ENCODE measurements at regions not wholly inside any gene's neighbourhood (a gene's known extent, or its start where the extent isn't known, plus 50 kb on each side); places are given as distances from the start of the nearest gene placed in this dataset.
A peak's percentile ranks its signal among the peaks of the same experiment; 100 is the strongest.
"Not testable (repeated sequence)": the region's sequence is repeated elsewhere in the genome, so short reads cannot be mapped to it uniquely, and the experiment has no call there.

DNA sequence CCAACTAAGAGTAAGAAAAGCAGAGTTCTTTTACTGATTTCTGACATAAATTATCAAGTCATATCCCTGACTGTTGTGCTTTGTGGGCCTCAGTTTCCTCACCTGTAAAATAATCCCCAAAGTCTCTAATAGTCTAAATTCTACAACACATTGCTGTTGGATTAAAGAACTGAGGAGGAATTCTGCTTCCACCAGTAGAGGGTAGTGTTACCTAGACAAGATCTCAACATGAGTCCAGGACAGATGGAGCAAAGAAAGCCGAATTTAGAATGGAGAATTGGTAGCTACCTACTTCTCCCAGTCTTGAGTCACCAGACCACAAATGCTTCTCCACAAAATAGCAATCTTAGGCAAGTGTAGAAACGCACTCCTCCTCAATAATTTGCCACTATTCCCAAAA lies 462.5 kb upstream of the FSHR start:
- peak; percentile 49 for DNase-seq (ENCODE audit: low read depth)
- TF ChIP-seq, protein P1, sequence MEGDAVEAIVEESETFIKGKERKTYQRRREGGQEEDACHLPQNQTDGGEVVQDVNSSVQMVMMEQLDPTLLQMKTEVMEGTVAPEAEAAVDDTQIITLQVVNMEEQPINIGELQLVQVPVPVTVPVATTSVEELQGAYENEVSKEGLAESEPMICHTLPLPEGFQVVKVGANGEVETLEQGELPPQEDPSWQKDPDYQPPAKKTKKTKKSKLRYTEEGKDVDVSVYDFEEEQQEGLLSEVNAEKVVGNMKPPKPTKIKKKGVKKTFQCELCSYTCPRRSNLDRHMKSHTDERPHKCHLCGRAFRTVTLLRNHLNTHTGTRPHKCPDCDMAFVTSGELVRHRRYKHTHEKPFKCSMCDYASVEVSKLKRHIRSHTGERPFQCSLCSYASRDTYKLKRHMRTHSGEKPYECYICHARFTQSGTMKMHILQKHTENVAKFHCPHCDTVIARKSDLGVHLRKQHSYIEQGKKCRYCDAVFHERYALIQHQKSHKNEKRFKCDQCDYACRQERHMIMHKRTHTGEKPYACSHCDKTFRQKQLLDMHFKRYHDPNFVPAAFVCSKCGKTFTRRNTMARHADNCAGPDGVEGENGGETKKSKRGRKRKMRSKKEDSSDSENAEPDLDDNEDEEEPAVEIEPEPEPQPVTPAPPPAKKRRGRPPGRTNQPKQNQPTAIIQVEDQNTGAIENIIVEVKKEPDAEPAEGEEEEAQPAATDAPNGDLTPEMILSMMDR (IDR thresholded peaks at IDR 0.05; ENCODE audit: insufficient read depth, low read depth, low read length, missing control alignments) = peak; percentile 41
- H3K4me3 ChIP-seq (ENCODE audit: low read depth, low read length) = no peak overlapping the region

DNA sequence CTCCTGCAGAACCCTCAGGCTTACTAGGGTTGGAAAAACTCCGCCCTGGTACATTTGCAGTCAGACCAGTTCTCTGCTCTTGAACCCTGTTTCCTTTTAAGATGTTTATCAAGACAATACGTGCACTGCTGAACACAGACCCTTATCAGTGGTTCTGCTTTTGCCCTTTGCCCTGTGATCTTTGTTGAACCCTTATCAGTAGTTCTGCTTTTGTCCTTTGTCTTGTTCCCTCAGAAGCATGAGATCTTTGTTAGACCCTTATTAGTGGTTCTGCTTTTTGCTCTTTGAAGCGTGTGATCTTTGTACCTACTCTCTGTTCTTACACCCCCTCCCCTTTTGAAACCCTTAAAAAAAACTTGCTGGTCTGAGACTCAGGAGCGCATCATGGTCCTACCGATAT lies 457.5 kb upstream of the FSHR start:
- not testable (repeated sequence) for DNase-seq (ENCODE audit: low read depth)

DNA sequence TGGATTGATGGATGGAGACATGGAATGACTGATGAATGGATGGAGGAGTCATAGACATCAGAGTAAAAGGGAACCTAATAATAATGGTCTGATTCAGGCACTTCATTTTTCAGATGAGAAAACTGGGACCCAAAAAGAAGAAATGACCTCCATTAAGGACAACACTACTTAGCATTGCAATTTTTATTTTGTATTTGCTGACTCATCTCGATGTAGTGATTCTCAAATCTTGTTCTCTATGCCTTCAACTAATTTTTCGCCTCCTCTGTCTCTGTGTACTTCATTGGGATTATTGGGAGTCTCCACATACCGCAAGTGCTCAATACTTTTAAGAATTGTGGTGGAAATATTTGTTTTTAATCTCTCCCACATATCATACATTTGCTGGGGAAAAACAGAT lies 446.2 kb upstream of the FSHR start:
- H3K4me3 ChIP-seq (ENCODE audit: low read depth, low read length) = no peak overlapping the region
- no peak for DNase-seq (ENCODE audit: low read depth)
- TF ChIP-seq, protein P1 (IDR thresholded peaks at IDR 0.05; ENCODE audit: insufficient read depth, low read depth, low read length, missing control alignments) = no peak

More for the DNA sequence above, 457.5 kb upstream of the FSHR start:
- H3K4me3 ChIP-seq (ENCODE audit: low read depth, low read length) = not testable (repeated sequence)

DNA sequence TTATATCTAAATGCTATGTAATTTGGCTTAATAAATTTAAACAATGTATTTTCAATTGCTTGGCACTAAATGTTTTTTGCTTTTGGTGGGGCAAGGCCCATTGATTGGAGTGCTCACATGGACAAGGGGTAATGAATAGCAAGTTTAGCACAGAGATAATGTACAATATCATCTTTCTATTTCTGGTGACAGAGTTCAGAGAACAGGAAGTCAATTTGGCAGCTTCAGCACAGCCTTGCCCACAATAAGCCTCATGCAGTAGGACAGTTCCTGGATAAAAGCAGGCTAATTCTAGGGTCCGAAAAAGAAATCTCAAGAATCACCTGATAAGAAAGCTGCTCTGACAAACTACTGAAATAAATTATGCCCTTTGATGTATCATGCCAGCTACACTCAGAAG lies 443.9 kb upstream of the FSHR start:
- no peak for DNase-seq (ENCODE audit: low read depth)
- TF ChIP-seq, protein P1 (IDR thresholded peaks at IDR 0.05; ENCODE audit: insufficient read depth, low read depth, low read length, missing control alignments) = no peak

DNA sequence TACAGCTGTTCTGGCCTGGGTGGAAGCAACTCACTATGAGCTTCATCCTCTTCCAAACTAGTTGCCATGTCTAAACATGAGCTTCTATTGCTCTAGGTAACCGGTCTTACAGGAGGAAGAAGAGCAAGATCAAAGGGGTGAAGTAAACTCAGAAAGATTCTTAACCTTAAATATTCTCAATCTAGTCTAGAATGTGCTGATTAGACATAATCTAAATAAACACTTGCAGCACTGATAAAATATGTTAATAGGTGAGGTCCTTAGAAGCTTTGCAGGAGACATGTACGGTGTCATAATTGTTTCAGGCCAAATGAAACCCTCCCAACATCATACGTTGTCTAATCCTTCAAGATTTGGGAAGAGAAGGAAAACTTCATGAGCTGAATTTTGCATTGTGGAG lies 431.6 kb upstream of the FSHR start:
- no peak overlapping the region for H3K4me3 ChIP-seq (ENCODE audit: low read depth, low read length)

More for the DNA sequence above, 443.9 kb upstream of the FSHR start:
- no peak overlapping the region for H3K4me3 ChIP-seq (ENCODE audit: low read depth, low read length)

DNA sequence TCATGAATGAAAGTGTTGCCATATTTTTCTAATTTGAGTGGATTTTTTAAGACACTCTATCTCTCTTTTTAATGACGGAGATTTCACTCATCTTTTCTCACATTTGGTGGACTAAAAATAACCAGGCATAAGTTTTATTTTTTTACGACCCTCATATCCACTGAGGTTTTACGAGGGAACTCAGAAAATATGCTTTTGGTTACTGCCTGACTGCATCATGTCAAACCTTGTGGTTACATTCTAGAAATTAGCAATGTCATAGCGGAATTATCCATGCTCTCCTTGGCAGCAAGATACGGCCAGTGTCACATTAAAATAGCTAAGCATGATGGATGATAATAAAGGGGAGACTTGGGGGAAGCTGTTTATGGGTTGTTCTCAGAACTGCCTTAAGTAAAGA lies 428.6 kb upstream of the FSHR start:
- no peak overlapping the region for H3K4me3 ChIP-seq (ENCODE audit: low read depth, low read length)
- no peak for DNase-seq (ENCODE audit: low read depth)
- TF ChIP-seq, protein P1 (IDR thresholded peaks at IDR 0.05; ENCODE audit: insufficient read depth, low read depth, low read length, missing control alignments) = no peak

More for the DNA sequence above, 431.6 kb upstream of the FSHR start:
- TF ChIP-seq, protein P1 (IDR thresholded peaks at IDR 0.05; ENCODE audit: insufficient read depth, low read depth, low read length, missing control alignments) = no peak
- DNase-seq (ENCODE audit: low read depth) = no peak

DNA sequence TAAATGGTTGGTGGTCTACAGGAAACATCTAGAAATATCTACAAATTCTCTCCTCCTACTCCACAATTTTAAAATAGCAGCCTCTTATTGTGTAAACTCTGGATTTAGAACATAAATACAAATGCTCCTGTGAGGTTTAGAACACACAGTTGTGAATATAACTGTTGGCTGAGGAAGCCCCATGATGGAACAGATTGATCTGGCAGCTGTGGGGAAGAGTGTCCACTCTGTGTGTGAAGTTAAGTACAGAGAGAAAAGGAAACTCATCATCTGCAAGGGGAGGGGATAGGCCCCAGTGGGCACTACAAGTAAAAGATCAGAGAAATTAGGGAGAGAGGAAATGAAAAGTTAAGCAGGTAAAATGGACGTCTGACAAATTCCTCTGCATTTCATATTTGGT lies 422.7 kb upstream of the FSHR start:
- DNase-seq (ENCODE audit: low read depth) = no peak
- H3K4me3 ChIP-seq (ENCODE audit: low read depth, low read length) = no peak overlapping the region
- TF ChIP-seq, protein P1 (IDR thresholded peaks at IDR 0.05; ENCODE audit: insufficient read depth, low read depth, low read length, missing control alignments) = no peak
